Spleen (tissue), 11 donors: ENCODE measurements at regions not wholly inside any gene's neighbourhood (a gene's known extent, or its start where the extent isn't known, plus 50 kb on each side); places are given as distances from the start of the nearest gene placed in this dataset.
"Not testable (repeated sequence)": the region's sequence is repeated elsewhere in the genome, so short reads cannot be mapped to it uniquely, and the experiment has no call there.

Experiments used
- DNase-seq: peaks from one replicate; pipeline ENCODE4 v3.0.0-alpha.2; 2020
- H3K27ac ChIP-seq, 8 donors: fragments of 200-600 bp; sonication (generic) in 7 of 8; 1 replicate in 4 of 8; 2 replicates in 4 of 8; pipeline versions ENCODE4 v1.5.0 to v1.8.0; 2016 to 2021; ENCODE audit warnings: inconsistent platforms in 4 of 8, mild to moderate bottlenecking in 4 of 8, moderate library complexity in 1 of 8
- H3K27me3 ChIP-seq, 7 donors: fragments of 200-600 bp; sonication (generic) in 6 of 7; replicated peaks in 1 of 7; 1 replicate in 4 of 7; 2 replicates in 3 of 7; pipeline versions ENCODE4 v1.5.0 to v1.8.0; 2016 to 2021; ENCODE audit warnings: inconsistent platforms in 3 of 7, mild to moderate bottlenecking in 1 of 7
- H3K36me3 ChIP-seq, 6 donors: fragments of 200-600 bp; sonication (generic) in 5 of 6; 1 replicate in 4 of 6; 2 replicates in 2 of 6; pipeline versions ENCODE4 v1.5.0 to v1.8.0; 2016 to 2021; ENCODE audit warnings: inconsistent platforms in 2 of 6
- H3K4me1 ChIP-seq, 6 donors: fragments of 200-600 bp; sonication (generic) in 5 of 6; 1 replicate in 3 of 6; 2 replicates in 3 of 6; pipeline versions ENCODE4 v1.5.0 to v1.8.0; 2016 to 2021; ENCODE audit warnings: inconsistent platforms in 3 of 6
- H3K4me3 ChIP-seq, 8 donors: fragments of 200-600 bp; sonication (generic) in 7 of 8; 1 replicate in 4 of 8; 2 replicates in 4 of 8; pipeline versions ENCODE4 v1.5.0 to v1.8.0; 2016 to 2021; ENCODE audit warnings: inconsistent platforms in 4 of 8, mild to moderate bottlenecking in 4 of 8, moderate library complexity in 2 of 8
- H3K9me3 ChIP-seq, 8 donors: fragments of 200-600 bp; sonication (generic) in 7 of 8; 1 replicate in 4 of 8; 2 replicates in 4 of 8; pipeline versions ENCODE4 v1.5.0 to v1.8.0; 2016 to 2021; ENCODE audit warnings: inconsistent platforms in 4 of 8
- CTCF ChIP-seq, 11 experiments: fragments of 200-600 bp in 7 of 11; fragments of 450-650 bp in 4 of 11; sonication (generic) in 4 of 11; IDR thresholded peaks in 8 of 11; conservative IDR thresholded peaks in 3 of 11; 1 replicate in 7 of 11; 2 replicates in 4 of 11; pipeline versions ENCODE4 v1.4.0 to v1.8.0; 2016 to 2021; ENCODE audit warnings: antibody characterized with exemption in 11 of 11, inconsistent platforms in 4 of 11, mild to moderate bottlenecking in 1 of 11
- POLR2A ChIP-seq, 3 donors: fragments of 450-650 bp; IDR thresholded peaks; one replicate each; pipeline ENCODE4 v1.5.1; 2017; ENCODE audit warnings: antibody characterized with exemption in 3 of 3, mild to moderate bottlenecking in 1 of 3
- POLR2AphosphoS5 ChIP-seq, 3 donors: sonication (generic); formaldehyde crosslinking; IDR thresholded peaks; one replicate each; pipeline ENCODE4 v1.5.1; 2017; ENCODE audit warnings: antibody characterized with exemption in 3 of 3
- WGBS, 5 donors: extraction: QIAGEN DNeasy Blood & Tissue Kit in 3 of 5; methylation state at CpG; one replicate each; pipeline versions ENCODE4 v1.1.5 to v1.1.7; 2013 to 2018; 5-methylcytosine and 5-hydroxymethylcytosine counted together
- intact Hi-C: fragments of 100-400 bp; cut with DNase I; formaldehyde crosslinking; loops from one replicate; pipeline ENCODE4 v1.15.0; 2023; ENCODE audit warnings: low total_unique reads
- donor health status: healthy with polysubstance abuse.
- donor health status: DM: no; HTN: no; CAD: no; lungs with moderate emphysema.
- donor health status: DM: no; HTN: no; CAD: no.
- donor health status: Bipolar disorder and iron deficiency.
- donor health status: healthy.
- donor health status: DM: no; HTN: no; CAD: no.
- donor health status: DM: yes; HTN: yes; CAD: no.

- TF ChIP-seq CTCF (IDR thresholded peaks at IDR 0.05 in 8 of 11, conservative IDR thresholded peaks at IDR 0.05 in 3 of 11) (no peak), POLR2AphosphoS5 (IDR thresholded peaks at IDR 0.05) (no peak), POLR2A (IDR thresholded peaks at IDR 0.05) (no peak)
- 53 to 78% (median 71%) methylated on average over 4 of the region's 4 CpGs for WGBS, 5 donors
- no peaks in the 10 kb centered on the region for H3K27me3 ChIP-seq
- no peaks in the 10 kb centered on the region for H3K36me3 ChIP-seq
- no peak for DNase-seq
- no peak overlapping the region for H3K4me3 ChIP-seq
- no peaks in the 10 kb centered on the region for H3K4me1 ChIP-seq
- H3K27ac ChIP-seq: no peak overlapping the region
- H3K9me3 ChIP-seq: peaks cover 0 to 11% (median 2%) of the 10 kb centered on the region in 8 donors
- intact Hi-C loops: no loop called here
Observed at GRCh38 chr10:8688881-8689280, 634.4 kb downstream of the GATA3 start.

- Histone ChIP-seq H3K4me1 (no peaks in the 10 kb centered on the region), H3K9me3 (peaks cover 0 to 4% (median 0%) of the 10 kb centered on the region in 8 donors), H3K27ac (no peak overlapping the region), H3K36me3 (no peaks in the 10 kb centered on the region), H3K27me3 (no peaks in the 10 kb centered on the region), H3K4me3 (no peak overlapping the region)
- no peak for TF ChIP-seq POLR2A (IDR thresholded peaks at IDR 0.05)
- TF ChIP-seq POLR2AphosphoS5 (IDR thresholded peaks at IDR 0.05): no peak
- intact Hi-C loops: no loop called here
- no peak for DNase-seq
- 71 to 88% (median 75%) methylated on average over 5 of the region's 5 CpGs for WGBS, 5 donors
Observed at GRCh38 chr10:8691498-8692017, 637.1 kb downstream of the GATA3 start.

GRCh38 chr10:8693635-8694034 lies 639.1 kb downstream of the GATA3 start:
- H3K27me3 ChIP-seq, H3K9me3 ChIP-seq, H3K4me1 ChIP-seq, DNase-seq, intact Hi-C loops, H3K27ac ChIP-seq, H3K36me3 ChIP-seq, H3K4me3 ChIP-seq: not testable (repeated sequence)
- WGBS, 5 donors: 59 to 86% (median 80%) methylated on average over 2 of the region's 2 CpGs

GRCh38 chr10:8696746-8697145 lies 642.3 kb downstream of the GATA3 start:
- Histone ChIP-seq H3K27ac (no peak overlapping the region), H3K36me3 (no peaks in the 10 kb centered on the region), H3K4me1 (no peaks in the 10 kb centered on the region), H3K9me3 (peaks cover 0 to 4% (median 0%) of the 10 kb centered on the region in 8 donors), H3K4me3 (no peak overlapping the region), H3K27me3 (no peaks in the 10 kb centered on the region)
- intact Hi-C loops: no loop called here
- no peak for DNase-seq
- 74 to 83% (median 77%) methylated on average over 6 of the region's 6 CpGs for WGBS, 5 donors
- TF ChIP-seq POLR2AphosphoS5 (IDR thresholded peaks at IDR 0.05) (no peak), CTCF (IDR thresholded peaks at IDR 0.05 in 8 of 11, conservative IDR thresholded peaks at IDR 0.05 in 3 of 11) (no peak), POLR2A (IDR thresholded peaks at IDR 0.05) (no peak)

- intact Hi-C loops: no loop called here
- no peak for DNase-seq
- H3K36me3 ChIP-seq: no peaks in the 10 kb centered on the region
Observed at GRCh38 chr10:8700689-8701088, 646.2 kb downstream of the GATA3 start.

More at GRCh38 chr10:8700689-8701088, 646.2 kb downstream of the GATA3 start:
- TF ChIP-seq POLR2A (IDR thresholded peaks at IDR 0.05): no peak
- no peak for TF ChIP-seq CTCF (IDR thresholded peaks at IDR 0.05 in 8 of 11, conservative IDR thresholded peaks at IDR 0.05 in 3 of 11)
- no peak for TF ChIP-seq POLR2AphosphoS5 (IDR thresholded peaks at IDR 0.05)
- Histone ChIP-seq H3K4me3 (no peak overlapping the region), H3K27ac (no peak overlapping the region), H3K4me1 (no peaks in the 10 kb centered on the region), H3K9me3 (no peaks in the 10 kb centered on the region), H3K27me3 (no peaks in the 10 kb centered on the region)
